Ascending aorta (tissue), 2 donors: ENCODE measurements at regions not wholly inside any gene's neighbourhood (a gene's known extent, or its start where the extent isn't known, plus 50 kb on each side); places are given as distances from the start of the nearest gene placed in this dataset.

Experiments
- DNase-seq, 2 donors: peaks; one replicate each; pipeline ENCODE4 v3.0.0-alpha.2; 2019; ENCODE audit warnings: low spot score in 2 of 2
- H3K27ac ChIP-seq, 2 donors: fragments of 200-600 bp; sonication (generic); one replicate each; pipeline ENCODE4 v1.5.1; 2016 to 2017; ENCODE audit warnings: mild to moderate bottlenecking in 1 of 2
- H3K27me3 ChIP-seq: fragments of 200-600 bp; sonication (generic); one replicate; pipeline ENCODE4 v1.5.1; 2017
- H3K36me3 ChIP-seq, 2 donors: fragments of 200-600 bp; sonication (generic); one replicate each; pipeline ENCODE4 v1.5.1; 2016
- H3K4me1 ChIP-seq, 2 donors: fragments of 200-600 bp; sonication (generic); one replicate each; pipeline ENCODE4 v1.5.1; 2016 to 2017; ENCODE audit warnings: mild to moderate bottlenecking in 1 of 2
- H3K4me3 ChIP-seq, 2 donors: fragments of 200-600 bp; sonication (generic); one replicate each; pipeline ENCODE4 v1.5.1; 2016 to 2017; ENCODE audit warnings: mild to moderate bottlenecking in 1 of 2
- H3K9me3 ChIP-seq, 2 donors: fragments of 200-600 bp; sonication (generic); one replicate each; pipeline ENCODE4 v1.5.1; 2016
- intact Hi-C: fragments of 100-400 bp; cut with DNase I; formaldehyde crosslinking; loops from one replicate; pipeline ENCODE4 v1.15.1; 2023
- TF ChIP-seq, protein P1 (sequence below), 3 experiments: fragments of 200-600 bp in 2 of 3; fragments of 450-650 bp in 1 of 3; sonication (generic) in 2 of 3; IDR thresholded peaks; one replicate each; pipeline ENCODE4 v1.5.1; 2016 to 2019; ENCODE audit warnings: antibody characterized with exemption in 3 of 3, mild to moderate bottlenecking in 1 of 3, moderate library complexity in 1 of 3

DNA sequence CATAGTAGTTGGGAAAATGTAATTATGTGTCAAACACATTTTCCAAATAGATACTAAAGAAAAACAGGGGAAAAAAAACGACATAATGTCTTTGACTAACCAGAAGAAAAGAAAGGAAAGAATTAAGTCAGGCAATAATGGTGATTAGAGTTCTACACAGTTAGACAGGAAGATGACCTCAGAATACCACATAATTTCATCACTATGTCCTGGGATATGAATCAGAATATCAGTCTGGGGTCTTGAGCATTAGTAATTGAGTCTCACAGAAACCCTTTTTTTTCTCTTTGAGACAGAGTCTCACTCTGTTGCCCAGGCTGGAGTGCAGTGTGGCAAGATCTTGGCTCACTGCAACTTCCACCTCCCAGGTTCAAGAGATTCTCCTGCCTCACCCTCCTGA lies 503.4 kb downstream of the SLITRK1 start:
- TF ChIP-seq, protein P1, sequence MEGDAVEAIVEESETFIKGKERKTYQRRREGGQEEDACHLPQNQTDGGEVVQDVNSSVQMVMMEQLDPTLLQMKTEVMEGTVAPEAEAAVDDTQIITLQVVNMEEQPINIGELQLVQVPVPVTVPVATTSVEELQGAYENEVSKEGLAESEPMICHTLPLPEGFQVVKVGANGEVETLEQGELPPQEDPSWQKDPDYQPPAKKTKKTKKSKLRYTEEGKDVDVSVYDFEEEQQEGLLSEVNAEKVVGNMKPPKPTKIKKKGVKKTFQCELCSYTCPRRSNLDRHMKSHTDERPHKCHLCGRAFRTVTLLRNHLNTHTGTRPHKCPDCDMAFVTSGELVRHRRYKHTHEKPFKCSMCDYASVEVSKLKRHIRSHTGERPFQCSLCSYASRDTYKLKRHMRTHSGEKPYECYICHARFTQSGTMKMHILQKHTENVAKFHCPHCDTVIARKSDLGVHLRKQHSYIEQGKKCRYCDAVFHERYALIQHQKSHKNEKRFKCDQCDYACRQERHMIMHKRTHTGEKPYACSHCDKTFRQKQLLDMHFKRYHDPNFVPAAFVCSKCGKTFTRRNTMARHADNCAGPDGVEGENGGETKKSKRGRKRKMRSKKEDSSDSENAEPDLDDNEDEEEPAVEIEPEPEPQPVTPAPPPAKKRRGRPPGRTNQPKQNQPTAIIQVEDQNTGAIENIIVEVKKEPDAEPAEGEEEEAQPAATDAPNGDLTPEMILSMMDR (IDR thresholded peaks at IDR 0.05): no peak

DNA sequence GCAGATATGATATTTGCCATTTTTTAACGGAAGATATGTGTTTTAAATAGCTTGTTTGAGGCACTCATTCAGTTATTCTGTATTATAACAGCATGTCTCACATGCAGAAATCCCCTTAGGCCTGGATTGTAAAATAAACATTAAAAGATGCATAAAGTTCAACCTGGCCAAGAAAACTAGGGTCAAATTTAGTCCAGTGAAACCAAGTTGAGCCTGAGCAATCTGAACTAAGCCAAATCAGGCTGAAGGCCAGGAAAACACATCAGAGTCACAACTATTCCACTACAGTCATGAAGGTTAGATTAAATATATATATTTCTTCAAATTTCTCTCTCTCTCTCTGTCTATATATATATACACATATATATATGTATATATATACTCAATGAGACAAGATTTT lies 504.8 kb downstream of the SLITRK1 start:
- Histone ChIP-seq H3K4me3 (no peak overlapping the region), H3K36me3 (no peaks in the 10 kb centered on the region), H3K27ac (no peak overlapping the region), H3K4me1 (no peaks in the 10 kb centered on the region), H3K27me3 (no peaks in the 10 kb centered on the region), H3K9me3 (no peaks in the 10 kb centered on the region)
- DNase-seq: no peak
- intact Hi-C loops: no loop called here
- TF ChIP-seq, protein P1 (IDR thresholded peaks at IDR 0.05): no peak

More for the DNA sequence above, 503.4 kb downstream of the SLITRK1 start:
- no peaks in the 10 kb centered on the region for H3K4me1 ChIP-seq
- no peak for DNase-seq
- H3K9me3 ChIP-seq: no peaks in the 10 kb centered on the region
- H3K27ac ChIP-seq: no peak overlapping the region
- no peaks in the 10 kb centered on the region for H3K36me3 ChIP-seq
- H3K4me3 ChIP-seq: no peak overlapping the region
- H3K27me3 ChIP-seq: no peaks in the 10 kb centered on the region
- intact Hi-C loops: no loop called here

DNA sequence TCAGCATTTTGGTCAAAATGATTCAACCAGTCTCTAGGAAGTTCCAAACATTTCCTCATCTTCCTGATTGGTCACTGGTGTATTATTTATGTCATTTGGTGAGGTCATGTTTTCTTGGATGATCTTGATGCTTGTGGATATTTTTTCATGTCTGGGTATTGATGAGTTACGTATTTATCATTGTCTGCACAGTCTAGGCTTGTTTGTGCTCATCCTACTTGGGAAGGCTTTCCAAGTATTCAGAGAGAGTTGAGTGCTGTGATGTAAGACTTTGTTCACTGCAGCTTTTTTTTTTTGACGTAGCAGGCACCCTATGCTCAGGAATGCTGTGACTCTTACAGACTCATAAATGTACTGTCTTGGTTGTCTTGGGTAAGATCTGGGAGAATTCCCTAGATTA lies 509.5 kb downstream of the SLITRK1 start:
- Histone ChIP-seq H3K36me3 (no peaks in the 10 kb centered on the region), H3K4me3 (no peak overlapping the region), H3K27ac (no peak overlapping the region), H3K27me3 (no peaks in the 10 kb centered on the region), H3K4me1 (no peaks in the 10 kb centered on the region), H3K9me3 (peaks cover 0 to 6% of the 10 kb centered on the region in 2 donors)
- TF ChIP-seq, protein P1 (IDR thresholded peaks at IDR 0.05): no peak
- DNase-seq: no peak
- intact Hi-C loops: no loop called here

DNA sequence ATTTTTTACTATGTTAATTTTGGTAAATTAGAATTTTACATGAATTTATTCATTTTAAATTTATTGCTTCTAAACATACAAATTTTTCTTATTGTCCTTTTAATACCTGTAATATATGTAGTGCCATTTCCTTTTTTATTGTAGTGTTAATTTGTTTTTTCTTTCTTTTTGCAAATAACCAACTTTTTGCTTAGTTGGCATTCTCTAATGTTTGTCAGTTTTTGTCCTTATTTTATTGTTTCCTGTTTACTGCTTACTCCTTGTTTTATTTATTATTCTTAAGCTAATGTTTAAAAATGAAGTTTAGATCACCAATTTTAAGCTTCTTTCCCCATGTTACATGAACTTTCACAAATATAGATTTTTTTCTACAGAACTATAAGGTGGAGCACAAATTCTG lies 516.6 kb downstream of the SLITRK1 start:
- H3K4me1 ChIP-seq: no peaks in the 10 kb centered on the region
- DNase-seq: no peak
- no peaks in the 10 kb centered on the region for H3K36me3 ChIP-seq
- TF ChIP-seq, protein P1 (IDR thresholded peaks at IDR 0.05): no peak
- no peak overlapping the region for H3K4me3 ChIP-seq
- no peaks in the 10 kb centered on the region for H3K27me3 ChIP-seq
- H3K27ac ChIP-seq: no peak overlapping the region
- intact Hi-C loops: no loop called here
- H3K9me3 ChIP-seq: no peaks in the 10 kb centered on the region

DNA sequence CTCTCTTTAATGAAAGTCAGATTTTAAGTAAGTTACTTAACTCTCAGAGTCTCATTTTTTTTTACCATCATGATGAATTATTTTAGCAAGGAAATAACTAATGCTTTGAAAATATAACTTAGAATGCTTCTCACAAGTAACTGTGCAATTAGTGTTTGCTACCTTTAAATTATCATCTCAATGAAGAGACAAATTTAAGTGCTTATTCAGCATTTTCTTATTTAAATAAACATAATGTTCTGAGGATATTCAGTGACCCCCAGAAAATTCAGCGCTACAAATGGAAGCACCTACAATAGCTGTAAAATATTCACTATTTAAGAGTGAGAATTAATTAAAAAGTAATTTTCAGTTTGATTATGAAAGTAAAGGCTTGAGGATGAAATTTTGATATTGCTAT lies 527.2 kb downstream of the SLITRK1 start:
- no peak for DNase-seq
- H3K4me3 ChIP-seq: no peak overlapping the region
- H3K27me3 ChIP-seq: no peaks in the 10 kb centered on the region
- H3K36me3 ChIP-seq: no peaks in the 10 kb centered on the region
- H3K27ac ChIP-seq: no peak overlapping the region
- TF ChIP-seq, protein P1 (IDR thresholded peaks at IDR 0.05): no peak
- H3K4me1 ChIP-seq: no peaks in the 10 kb centered on the region
- intact Hi-C loops: no loop called here
- H3K9me3 ChIP-seq: no peaks in the 10 kb centered on the region

DNA sequence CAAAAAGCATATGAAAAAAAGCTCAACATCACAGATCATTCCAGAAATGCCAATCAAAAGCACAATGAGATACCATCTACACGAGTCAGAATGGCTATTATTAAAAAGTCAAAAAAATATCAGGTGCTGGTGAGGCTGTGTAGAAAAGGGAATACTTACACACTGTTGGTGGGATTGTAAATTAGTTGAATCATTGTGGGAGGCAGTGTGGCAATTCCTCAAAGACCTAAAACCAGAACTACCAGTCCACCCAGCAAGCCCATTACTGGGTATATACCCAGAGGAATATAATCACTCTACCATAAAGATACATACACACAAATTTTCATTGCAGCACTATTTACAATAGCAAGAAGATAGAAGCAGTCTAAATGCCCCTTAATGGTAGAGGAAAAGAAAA lies 529.9 kb downstream of the SLITRK1 start:
- Histone ChIP-seq H3K9me3 (no peaks in the 10 kb centered on the region), H3K4me1 (no peaks in the 10 kb centered on the region), H3K27me3 (no peaks in the 10 kb centered on the region), H3K36me3 (no peaks in the 10 kb centered on the region), H3K27ac (no peak overlapping the region), H3K4me3 (no peak overlapping the region)
- TF ChIP-seq, protein P1 (IDR thresholded peaks at IDR 0.05): no peak
- DNase-seq: no peak
- intact Hi-C loops: no loop called here
